Stimulated activated CD4-positive, alpha-beta T cell treated with anti-CD3 and anti-CD28 coated beads, Interleukin-2, amount 100 ng/mL, for 48 hours (primary cell): ENCODE measurements at regions not wholly inside any gene's neighbourhood (a gene's known extent, or its start where the extent isn't known, plus 50 kb on each side); places are given as distances from the start of the nearest gene placed in this dataset.

Experiments used
- DNase-seq, 2 donors: peaks; one replicate each; pipeline ENCODE4 v3.0.0-alpha.2; 2020

DNA sequence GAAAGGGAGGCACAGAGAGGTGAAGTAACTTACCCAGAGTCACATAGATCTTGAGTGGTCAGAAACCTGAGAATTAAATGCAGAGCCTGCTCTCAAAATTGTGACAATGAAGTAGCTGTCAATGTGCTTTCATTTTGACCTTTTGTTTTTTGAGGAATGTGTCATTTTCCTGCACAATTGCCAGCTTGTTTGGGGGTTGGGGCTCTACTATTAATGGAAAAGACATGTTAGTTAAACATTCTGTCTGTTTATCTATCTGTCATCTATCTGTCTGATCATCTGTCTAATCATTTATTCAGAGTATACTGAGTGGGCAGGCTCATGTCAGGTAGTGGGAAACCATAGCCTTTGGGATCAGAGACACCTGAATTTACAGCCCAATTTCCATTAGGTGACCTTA is 428.4 kb downstream of the TSN start:
- no peak for DNase-seq

- DNase-seq = no peak
Measured at GRCh38 chr2:122186761-122187222, 431.3 kb downstream of the TSN start.

- DNase-seq = no peak
Measured at GRCh38 chr2:122191331-122191730, 435.9 kb downstream of the TSN start.

DNA sequence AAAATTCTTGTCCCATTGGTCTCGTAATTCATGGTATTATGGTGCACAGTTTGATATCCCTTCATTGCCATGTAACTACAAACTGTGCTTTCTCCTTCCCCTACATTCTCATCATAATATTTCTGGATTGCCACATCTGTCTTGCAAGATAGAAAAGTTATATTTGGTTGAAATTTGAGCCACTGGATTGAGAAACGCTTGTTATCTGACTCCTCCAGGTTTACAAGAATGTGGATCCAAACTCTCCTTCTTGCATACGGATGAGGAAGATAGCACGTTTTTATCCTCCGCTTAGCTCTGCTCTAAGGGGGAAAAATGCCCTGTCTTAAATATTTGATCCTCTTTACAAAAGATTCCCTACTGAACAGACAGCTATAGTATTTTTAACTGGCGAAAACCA is 438.2 kb downstream of the TSN start:
- no peak for DNase-seq

GRCh38 chr2:122194546-122194945 is 439.1 kb downstream of the TSN start:
- DNase-seq = no peak

DNA sequence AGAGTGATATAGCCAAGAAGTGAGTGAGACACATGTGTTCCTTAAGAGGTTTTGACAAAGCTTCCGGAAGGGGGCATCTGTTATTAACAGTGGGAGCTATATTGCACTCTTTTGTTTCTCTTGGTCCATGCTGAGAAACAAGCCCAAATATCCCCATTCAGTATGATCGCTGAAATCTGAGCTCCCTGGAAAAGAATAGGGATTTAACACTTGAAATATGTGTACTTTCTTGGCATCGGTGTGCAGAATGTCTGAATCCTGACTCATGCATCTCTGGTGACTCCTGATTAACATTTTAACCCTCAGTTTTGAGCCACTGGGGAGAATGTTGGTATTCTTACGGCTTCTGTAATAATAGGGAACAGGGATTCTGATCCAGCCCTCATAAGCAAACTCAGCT is 448.1 kb downstream of the TSN start:
- DNase-seq = no peak

GRCh38 chr2:122205641-122206040 is 450.2 kb downstream of the TSN start:
- no peak for DNase-seq

GRCh38 chr2:122206101-122206500 is 450.6 kb downstream of the TSN start:
- DNase-seq = no peak

GRCh38 chr2:122209377-122209776 is 453.9 kb downstream of the TSN start:
- DNase-seq = no peak

DNA sequence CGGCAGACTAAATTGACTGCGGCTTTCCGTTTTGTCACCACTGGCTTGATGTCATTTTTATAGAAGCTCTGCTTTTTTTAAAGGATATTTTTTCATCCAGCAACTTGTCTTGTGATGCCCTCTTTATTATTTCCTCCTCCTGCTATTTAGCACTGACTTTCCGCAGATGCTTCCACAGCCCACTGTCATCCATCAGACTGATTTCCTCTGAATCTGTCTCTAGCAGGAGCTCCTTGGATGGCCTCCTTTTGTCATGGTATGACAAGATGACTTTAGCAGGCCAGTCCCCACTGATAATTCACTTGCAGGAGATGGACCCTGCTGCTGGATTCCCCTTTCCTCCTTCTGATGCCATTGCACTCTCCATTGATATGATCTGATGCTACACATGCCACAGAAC is 454.6 kb downstream of the TSN start:
- no peak for DNase-seq

- DNase-seq = no peak
Measured at GRCh38 chr2:122210898-122211856, 455.7 kb downstream of the TSN start.

- no peak for DNase-seq
Measured at GRCh38 chr2:122213312-122213711, 457.9 kb downstream of the TSN start.

DNA sequence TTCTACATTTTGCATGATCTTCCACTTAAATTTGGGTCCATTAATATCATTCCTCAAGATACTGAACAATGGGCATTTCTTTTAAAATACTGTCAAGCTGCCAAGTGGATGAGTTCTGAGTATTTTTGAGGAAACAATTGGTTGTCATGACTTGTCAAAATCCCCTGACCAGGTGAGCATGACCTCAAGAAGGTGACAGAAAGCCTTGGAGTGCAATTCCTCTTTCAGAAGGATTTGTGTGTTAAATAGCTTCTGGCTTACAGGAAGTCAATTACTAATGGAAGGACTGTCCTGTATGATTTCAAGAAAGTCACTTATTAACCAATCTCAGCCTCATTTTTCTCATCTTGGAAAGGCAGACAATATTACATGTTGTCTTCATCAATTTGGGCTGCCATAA is 460.6 kb downstream of the TSN start:
- DNase-seq = no peak

DNA sequence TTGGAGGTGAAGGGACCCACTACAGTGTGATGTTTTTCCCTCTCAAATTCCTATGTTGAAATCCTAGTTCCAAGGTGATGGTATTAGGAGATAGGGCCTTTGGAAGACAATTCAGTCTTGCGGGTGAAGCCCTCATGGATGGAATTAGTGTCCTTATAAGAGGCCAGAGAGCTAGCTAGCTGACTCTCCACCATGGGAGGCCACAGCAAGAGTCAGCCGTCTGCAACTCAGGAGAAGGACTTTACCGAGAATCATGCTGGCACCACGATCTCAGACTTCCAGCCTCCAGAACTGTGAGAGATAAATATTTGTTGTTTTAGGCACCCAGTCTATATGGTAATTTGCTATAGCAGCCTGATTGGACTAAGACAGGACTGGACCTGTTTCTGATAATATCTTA is 461.4 kb downstream of the TSN start:
- no peak for DNase-seq

GRCh38 chr2:122218596-122218995 is 463.1 kb downstream of the TSN start:
- DNase-seq = no peak

- no peak for DNase-seq
Measured at GRCh38 chr2:122219504-122219903, 464.1 kb downstream of the TSN start.

DNA sequence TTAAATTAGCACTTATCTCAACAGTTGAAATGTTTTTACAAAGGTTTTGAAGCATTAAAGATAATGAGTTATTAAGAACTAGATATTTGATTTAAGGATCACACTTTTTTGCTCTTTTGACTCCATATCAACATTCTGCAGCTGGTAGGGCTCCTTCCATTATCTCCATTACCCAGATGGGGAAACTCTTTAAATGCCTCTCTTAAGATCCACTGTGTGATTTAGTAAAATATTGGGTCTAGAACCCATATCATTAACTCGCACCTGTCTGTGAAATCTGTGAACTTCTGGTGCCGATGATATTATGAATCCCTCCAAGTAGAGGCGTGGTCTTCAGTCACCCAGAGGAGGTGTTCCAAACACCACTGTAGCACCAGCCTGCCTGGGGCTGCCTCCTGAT is 466.2 kb downstream of the TSN start:
- DNase-seq = no peak

- no peak for DNase-seq
Measured at GRCh38 chr2:122231296-122231695, 475.8 kb downstream of the TSN start.

DNA sequence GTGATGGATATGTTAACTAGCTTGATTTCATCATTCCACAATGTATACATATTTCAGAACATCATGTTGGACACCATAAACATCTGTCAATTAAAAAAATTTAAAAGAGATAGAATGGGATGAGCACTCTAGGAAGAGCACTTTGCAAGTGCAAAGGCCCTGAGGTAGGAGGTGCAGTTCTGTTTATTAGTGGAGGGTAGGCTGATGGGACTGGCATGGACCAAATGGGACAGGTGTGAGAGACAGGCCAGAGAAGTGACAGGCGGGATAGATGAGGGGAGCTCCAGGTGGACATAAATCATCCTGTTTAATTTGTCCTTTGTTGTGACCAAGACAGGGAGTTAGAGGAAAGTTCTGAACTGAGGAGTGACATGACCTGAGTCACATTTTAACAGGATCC is 477.9 kb downstream of the TSN start:
- DNase-seq = no peak

DNA sequence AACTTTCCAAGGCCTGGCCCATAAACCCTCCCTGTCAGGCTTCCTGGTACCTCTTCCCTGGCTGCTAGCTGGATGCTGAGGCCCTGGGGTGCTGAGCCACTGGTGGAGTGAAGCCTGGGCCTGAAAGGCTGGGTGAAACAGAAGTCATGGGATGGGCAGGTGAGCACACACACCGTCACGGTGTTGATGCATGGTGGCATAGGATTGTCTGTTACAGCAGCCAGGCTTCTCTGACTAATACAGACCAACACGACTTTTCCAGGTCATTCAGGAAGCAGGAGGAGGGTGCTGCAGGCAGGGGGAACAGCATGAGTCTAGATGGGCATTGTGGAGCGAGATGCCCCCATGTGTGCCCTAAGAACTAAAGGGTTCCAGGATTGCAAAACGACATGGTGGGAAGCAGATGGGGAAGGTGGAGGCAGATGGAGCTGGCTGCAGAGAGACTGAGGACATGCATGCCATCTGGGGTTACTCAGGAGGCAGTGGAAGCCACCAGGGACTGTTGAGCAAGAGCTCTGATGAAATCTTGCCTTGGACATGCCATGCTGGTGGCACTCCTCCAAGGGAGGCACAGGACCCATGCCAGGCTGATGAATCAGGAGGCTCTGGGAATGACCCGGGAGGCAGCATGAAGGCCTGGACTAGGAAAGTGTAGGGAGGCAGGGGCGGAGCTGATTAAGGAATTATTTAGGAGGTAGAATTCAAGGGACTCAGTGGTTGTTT is 480.9 kb downstream of the TSN start:
- DNase-seq = no peak

GRCh38 chr2:122236925-122237324 is 481.5 kb downstream of the TSN start:
- DNase-seq = no peak

DNA sequence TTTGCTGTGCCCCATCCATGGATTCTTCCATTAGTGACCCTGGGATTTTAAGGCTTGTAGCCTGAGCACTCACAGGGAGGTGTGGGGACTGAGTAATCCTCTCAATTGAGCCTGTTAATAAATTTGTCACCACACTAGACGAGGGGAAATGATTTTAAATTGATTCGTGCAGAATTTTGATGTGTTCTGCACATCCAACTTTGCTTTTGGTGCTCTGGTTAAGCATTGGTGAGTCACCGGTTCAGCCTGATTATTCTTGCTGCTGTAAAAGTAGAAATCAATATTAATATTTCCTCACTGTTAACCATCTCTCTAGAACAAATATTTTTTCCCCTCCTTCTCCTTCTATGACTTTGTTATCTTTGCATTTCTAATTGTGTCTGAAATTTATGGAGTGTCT is 482.0 kb downstream of the TSN start:
- DNase-seq = no peak

DNA sequence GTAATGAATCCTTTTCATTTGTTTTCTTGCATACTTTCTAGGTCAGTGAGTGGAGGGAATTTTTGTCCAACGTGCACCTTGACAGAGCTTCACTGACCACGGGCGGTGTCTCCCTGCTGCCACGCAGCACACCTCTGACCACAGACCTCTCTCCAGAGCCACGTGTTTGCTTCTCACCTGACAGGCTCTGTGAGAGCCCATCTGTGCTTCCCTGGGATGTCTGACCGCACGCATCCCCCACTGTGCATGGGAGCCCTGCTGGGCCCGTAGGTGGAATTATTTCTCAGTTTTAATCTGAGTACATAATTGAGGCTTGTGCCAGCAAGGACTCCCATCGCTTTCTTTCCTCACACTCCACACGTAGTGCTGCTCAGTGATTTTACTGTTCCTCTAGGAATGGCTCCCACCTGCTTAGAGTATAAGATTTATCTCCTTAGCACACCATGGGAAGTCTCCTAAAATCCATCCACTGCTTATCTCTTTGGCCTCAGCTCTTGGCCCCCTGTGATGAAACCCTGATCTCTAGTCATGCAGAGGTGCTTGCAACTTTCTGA is 482.6 kb downstream of the TSN start:
- DNase-seq = no peak

DNA sequence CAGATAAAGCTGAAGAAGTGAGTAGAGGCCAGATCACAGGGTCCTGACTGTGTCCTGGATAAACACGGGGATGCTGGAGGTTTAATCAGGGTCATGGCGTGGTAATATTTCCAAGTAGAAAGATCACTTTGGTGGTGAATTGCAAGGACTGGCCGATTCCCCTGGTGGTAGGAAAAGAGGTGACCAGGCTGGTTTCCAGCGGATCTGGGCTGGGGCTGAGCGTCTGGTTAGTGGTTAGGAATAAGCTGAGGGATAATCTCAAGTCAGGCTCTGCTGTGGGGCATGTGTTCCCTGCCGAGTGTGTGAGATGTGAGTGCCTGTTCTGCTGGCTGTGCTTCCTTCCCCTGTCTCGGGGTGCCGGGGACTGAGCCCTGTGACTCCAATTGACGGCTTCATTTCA is 484.0 kb downstream of the TSN start:
- DNase-seq = no peak
